Calu3 (cell line): ENCODE measurements at regions not wholly inside any gene's neighbourhood (a gene's known extent, or its start where the extent isn't known, plus 50 kb on each side); places are given as distances from the start of the nearest gene placed in this dataset.

Experiments
- BruUV-seq: library from RNA; stranded (reverse); fragments of 400-500 nt; replicated peaks from 2 replicates; lab custom pipeline; 2021; lab: Mats Ljungman, UMichigan
- CTCF ChIA-PET: fragments of 300-600 bp; sonication (Branson Sonifier 250); formaldehyde crosslinking; loops from one replicate; lab custom pipeline; 2022; ENCODE audit warnings: antibody characterized with exemption; lab: Charles Lee
- DNase-seq: peaks from one replicate; pipeline ENCODE4 v3.0.0; 2022
- H3K27ac Mint-ChIP-seq: one replicate; pipeline ENCODE4 v1.8.0; 2022; ENCODE audit warnings: mixed read lengths; ENCODE audit not compliant: unreplicated experiment
- H3K27me3 Mint-ChIP-seq: one replicate; pipeline ENCODE4 v1.8.0; 2022; ENCODE audit warnings: mixed read lengths; ENCODE audit not compliant: unreplicated experiment
- H3K36me3 Mint-ChIP-seq: one replicate; pipeline ENCODE4 v1.8.0; 2022; ENCODE audit warnings: mild to moderate bottlenecking, moderate library complexity, mixed read lengths; ENCODE audit not compliant: insufficient read depth, unreplicated experiment
- H3K4me1 Mint-ChIP-seq: one replicate; pipeline ENCODE4 v1.8.0; 2022; ENCODE audit warnings: mild to moderate bottlenecking, low read depth, mixed read lengths; ENCODE audit not compliant: unreplicated experiment
- H3K4me3 Mint-ChIP-seq: one replicate; pipeline ENCODE4 v1.8.0; 2022; ENCODE audit warnings: mild to moderate bottlenecking, low read depth, moderate library complexity, mixed read lengths; ENCODE audit not compliant: unreplicated experiment
- H3K9me3 Mint-ChIP-seq: one replicate; pipeline ENCODE4 v1.8.0; 2022; ENCODE audit warnings: low read depth, mixed read lengths; ENCODE audit not compliant: unreplicated experiment
- CTCF ChIP-seq: fragments of 200-600 bp; IDR thresholded peaks from one replicate; pipeline ENCODE4 v1.8.0; 2022; ENCODE audit warnings: antibody characterized with exemption; ENCODE audit not compliant: unreplicated experiment
- intact Hi-C: fragments of 100-400 bp; cut with micrococcal nuclease; formaldehyde crosslinking; loops from one replicate; pipeline ENCODE4 v1.10.0; 2022; ENCODE audit not compliant: unreplicated experiment

- Mint-ChIP-seq H3K4me3 (no peak overlapping the region), H3K27ac (no peak overlapping the region), H3K27me3 (no peaks in the 10 kb centered on the region), H3K9me3 (peaks cover 3% of the 10 kb centered on the region), H3K4me1 (peaks cover 9% of the 10 kb centered on the region), H3K36me3 (no peaks in the 10 kb centered on the region)
- intact Hi-C loops, result no loop called here
- no peak for TF ChIP-seq CTCF
- no peak for DNase-seq
- no TSS peak for BruUV-seq
- CTCF ChIA-PET, result no interaction called here
Observed at GRCh38 chr15:39204031-39204430, 376.8 kb upstream of the THBS1 start.

- Mint-ChIP-seq H3K36me3 (no peaks in the 10 kb centered on the region), H3K27me3 (no peaks in the 10 kb centered on the region), H3K4me1 (peaks cover 9% of the 10 kb centered on the region), H3K27ac (no peak overlapping the region), H3K9me3 (peaks cover 3% of the 10 kb centered on the region), H3K4me3 (no peak overlapping the region)
- BruUV-seq, result no TSS peak
- TF ChIP-seq CTCF, result no peak
- intact Hi-C loops, result no loop called here
- DNase-seq, result no peak
- CTCF ChIA-PET, result no interaction called here
Observed at GRCh38 chr15:39205081-39205480, 375.8 kb upstream of the THBS1 start.

- CTCF ChIA-PET, result no interaction called here
- intact Hi-C loops, result no loop called here
- no peak for DNase-seq
- BruUV-seq, result no TSS peak
- Mint-ChIP-seq H3K4me3 (no peak overlapping the region), H3K36me3 (no peaks in the 10 kb centered on the region), H3K27me3 (no peaks in the 10 kb centered on the region), H3K27ac (no peak overlapping the region), H3K4me1 (peaks cover 9% of the 10 kb centered on the region), H3K9me3 (peaks cover 3% of the 10 kb centered on the region)
- no peak for TF ChIP-seq CTCF
Observed at GRCh38 chr15:39205506-39206371, 375.1 kb upstream of the THBS1 start.

- CTCF ChIA-PET, result no interaction called here
- no peak overlapping the region for H3K4me3 Mint-ChIP-seq
- peaks cover 3% of the 10 kb centered on the region for H3K9me3 Mint-ChIP-seq
- no peak for DNase-seq
- H3K27ac Mint-ChIP-seq, result no peak overlapping the region
- TF ChIP-seq CTCF, result no peak
- intact Hi-C loops, result no loop called here
- H3K36me3 Mint-ChIP-seq, result no peaks in the 10 kb centered on the region
- H3K4me1 Mint-ChIP-seq, result peaks cover 20% of the 10 kb centered on the region
- no peaks in the 10 kb centered on the region for H3K27me3 Mint-ChIP-seq
- BruUV-seq, result no TSS peak
Observed at GRCh38 chr15:39207532-39208115, 373.3 kb upstream of the THBS1 start.
